ENCODE measurements at regions not wholly inside any gene's neighbourhood (a gene's known extent, or its start where the extent isn't known, plus 50 kb on each side); places are given as distances from the start of the nearest gene placed in this dataset.

- TF ChIP-seq EZH2phosphoT487 (IDR thresholded peaks at IDR 0.05; ENCODE audit: borderline replicate concordance, low read depth, low read length), result no peak
- TF ChIP-seq CTCF (conservative IDR thresholded peaks at IDR 0.05; ENCODE audit: low read length), result no peak
Observed at GRCh38 chr1:233730380-233730779, 116.5 kb downstream of the KCNK1 start.
